B cell (primary cell): ENCODE measurements at regions not wholly inside any gene's neighbourhood (a gene's known extent, or its start where the extent isn't known, plus 50 kb on each side); places are given as distances from the start of the nearest gene placed in this dataset.

Source experiments
- ATAC-seq: fragments of 200-7000 bp; cut with Tn5 transposase; one replicate; pipeline ENCODE4 v1.10.0; 2021; ENCODE audit warnings: low read depth, mild to moderate bottlenecking, moderate number of reproducible peaks, moderate library complexity
- CTCF ChIA-PET: fragments of 350-600 bp; sonication (Branson Sonifier 250); formaldehyde crosslinking; loops from one replicate; lab custom pipeline; 2021; ENCODE audit warnings: antibody characterized with exemption, inconsistent platforms; lab: Charles Lee
- POLR2A ChIA-PET: fragments of 350-600 bp; sonication (Branson Sonifier 250); formaldehyde crosslinking; loops from one replicate; lab custom pipeline; 2021; ENCODE audit warnings: antibody characterized with exemption; lab: Charles Lee
- DNase-seq: peaks from one replicate; pipeline ENCODE4 v3.0.0; 2013
- H2AFZ ChIP-seq: 2 replicates; pipeline ENCODE4 v1.6.1; 2012; ENCODE audit warnings: mild to moderate bottlenecking, low read depth, low read length; ENCODE audit not compliant: insufficient read depth, poor library complexity, severe bottlenecking
- H3K27ac ChIP-seq, 2 donors: 1 replicate in 1 of 2; 2 replicates in 1 of 2; pipeline ENCODE4 v1.5.1; 2012 to 2013; ENCODE audit warnings: low read length in 2 of 2, mild to moderate bottlenecking in 2 of 2, moderate library complexity in 1 of 2
- H3K27me3 ChIP-seq, 4 experiments: fragments of 200-600 bp in 1 of 4; sonication (generic) in 1 of 4; replicated peaks in 1 of 4; 1 replicate in 2 of 4; 2 replicates in 2 of 4; pipeline versions ENCODE4 v1.6.1 to v1.7.0; 2013 to 2016; ENCODE audit warnings: low read length in 3 of 4, mild to moderate bottlenecking in 2 of 4, mixed read lengths in 1 of 4, moderate library complexity in 1 of 4; ENCODE audit not compliant: insufficient read depth in 4 of 4, control insufficient read depth in 3 of 4; ENCODE audit errors: control extremely low read depth in 1 of 4
- H3K36me3 ChIP-seq, 2 experiments: replicated peaks in 1 of 2; 1 replicate in 1 of 2; 2 replicates in 1 of 2; pipeline versions ENCODE4 v1.6.1 to v1.7.1; 2013; ENCODE audit warnings: low read length in 1 of 2; ENCODE audit not compliant: insufficient read depth in 2 of 2, control insufficient read depth in 1 of 2; ENCODE audit errors: control extremely low read depth in 1 of 2, extremely low read depth in 1 of 2
- H3K4me1 ChIP-seq, 2 donors: fragments of 200-600 bp in 1 of 2; sonication (generic) in 1 of 2; 1 replicate in 1 of 2; 2 replicates in 1 of 2; pipeline versions ENCODE4 v1.5.1 to v1.6.1; 2013 to 2017; ENCODE audit warnings: low read length in 2 of 2; ENCODE audit not compliant: control insufficient read depth in 2 of 2, insufficient read depth in 2 of 2
- H3K4me2 ChIP-seq: replicated peaks from 2 replicates; pipeline ENCODE3; 2012; ENCODE audit warnings: mild to moderate bottlenecking, low read depth, low read length; ENCODE audit not compliant: poor library complexity, severe bottlenecking
- H3K4me3 ChIP-seq, 5 experiments: fragments of 200-600 bp in 1 of 5; sonication (generic) in 1 of 5; 1 replicate in 3 of 5; 2 replicates in 2 of 5; pipeline versions ENCODE4 v1.5.1 to v1.7.0; 2011 to 2016; ENCODE audit warnings: low read length in 4 of 5, mild to moderate bottlenecking in 4 of 5, low read depth in 2 of 5, control low read depth in 1 of 5, moderate library complexity in 1 of 5; ENCODE audit not compliant: insufficient read depth in 1 of 5; ENCODE audit errors: control extremely low read depth in 1 of 5, extremely low read depth in 1 of 5
- H3K79me2 ChIP-seq: fragments of 200-600 bp; sonication (generic); one replicate; pipeline ENCODE4 v1.6.0; 2016; ENCODE audit warnings: low read length; ENCODE audit not compliant: control insufficient read depth, insufficient read depth
- H3K9ac ChIP-seq: fragments of 200-600 bp; sonication (generic); 2 replicates; pipeline ENCODE4 v1.6.1; 2017; ENCODE audit warnings: mild to moderate bottlenecking, low read length, moderate library complexity
- H3K9me3 ChIP-seq, 3 donors: one replicate each; pipeline versions ENCODE4 v1.6.1 to v1.7.1; 2013; ENCODE audit warnings: low read length in 2 of 3; ENCODE audit not compliant: control insufficient read depth in 2 of 3, insufficient read depth in 1 of 3; ENCODE audit errors: control extremely low read depth in 1 of 3
- H4K20me1 ChIP-seq: 2 replicates; pipeline ENCODE4 v1.6.0; 2012; ENCODE audit warnings: mild to moderate bottlenecking, low read length; ENCODE audit not compliant: insufficient read depth, control insufficient read depth, poor library complexity, severe bottlenecking
- H3K27ac Mint-ChIP-seq: one replicate; pipeline ENCODE4 v1.8.0; 2021; ENCODE audit warnings: mixed read lengths
- H3K27me3 Mint-ChIP-seq: one replicate; pipeline ENCODE4 v1.8.0; 2021; ENCODE audit warnings: mixed read lengths
- H3K4me1 Mint-ChIP-seq: one replicate; pipeline ENCODE4 v1.8.0; 2021; ENCODE audit warnings: mixed read lengths
- H3K4me3 Mint-ChIP-seq: one replicate; pipeline ENCODE4 v1.8.0; 2021; ENCODE audit warnings: mixed read lengths
- H3K9me3 Mint-ChIP-seq: one replicate; pipeline ENCODE4 v1.8.0; 2022; ENCODE audit warnings: mixed read lengths; ENCODE audit not compliant: insufficient read depth
- EZH2 ChIP-seq: IDR thresholded peaks from 2 replicates; pipeline ENCODE4 v1.6.1; 2012; ENCODE audit warnings: borderline replicate concordance, low read depth, mild to moderate bottlenecking, moderate library complexity, low read length; ENCODE audit not compliant: insufficient read depth, poor library complexity, severe bottlenecking
- WGBS: methylation state at CpG from one replicate; pipeline ENCODE4 v1.1.5; 2013; ENCODE audit warnings: missing lambda C conversion rate; ENCODE audit not compliant: insufficient coverage; 5-methylcytosine and 5-hydroxymethylcytosine counted together
- intact Hi-C: fragments of 100-400 bp; cut with micrococcal nuclease; formaldehyde crosslinking; loops from one replicate; pipeline ENCODE4 v1.10.0; 2022
- TF ChIP-seq, protein P1 (sequence below): fragments of 200-600 bp; IDR thresholded peaks from one replicate; pipeline ENCODE4 v1.8.0; 2022; ENCODE audit warnings: antibody characterized with exemption, mild to moderate bottlenecking

- no peaks in the 10 kb centered on the region for H3K79me2 ChIP-seq
- no peaks in the 10 kb centered on the region for H3K9me3 ChIP-seq
- intact Hi-C loops: no loop called here
- no peaks in the 10 kb centered on the region for H3K36me3 ChIP-seq
- H3K27ac ChIP-seq: no peak overlapping the region
- ChIA-PET POLR2A (no interaction called here), CTCF (no interaction called here)
- no peak for DNase-seq
- H3K4me2 ChIP-seq: no peak overlapping the region
- H3K4me3 ChIP-seq: no peak overlapping the region
- no peaks in the 10 kb centered on the region for H3K4me1 ChIP-seq
- H3K27me3 ChIP-seq: peaks cover 0 to 3% (median 2%) of the 10 kb centered on the region in 4 experiments
- H3K4me1 Mint-ChIP-seq: no peaks in the 10 kb centered on the region
- no peaks in the 10 kb centered on the region for H3K9me3 Mint-ChIP-seq
- no peaks in the 10 kb centered on the region for H4K20me1 ChIP-seq
- H3K27me3 Mint-ChIP-seq: peaks cover 46% of the 10 kb centered on the region
- no peak overlapping the region for H3K9ac ChIP-seq
- H3K4me3 Mint-ChIP-seq: no peak overlapping the region
- no peak for ATAC-seq
- no peak for TF ChIP-seq EZH2
- TF ChIP-seq, protein P1, sequence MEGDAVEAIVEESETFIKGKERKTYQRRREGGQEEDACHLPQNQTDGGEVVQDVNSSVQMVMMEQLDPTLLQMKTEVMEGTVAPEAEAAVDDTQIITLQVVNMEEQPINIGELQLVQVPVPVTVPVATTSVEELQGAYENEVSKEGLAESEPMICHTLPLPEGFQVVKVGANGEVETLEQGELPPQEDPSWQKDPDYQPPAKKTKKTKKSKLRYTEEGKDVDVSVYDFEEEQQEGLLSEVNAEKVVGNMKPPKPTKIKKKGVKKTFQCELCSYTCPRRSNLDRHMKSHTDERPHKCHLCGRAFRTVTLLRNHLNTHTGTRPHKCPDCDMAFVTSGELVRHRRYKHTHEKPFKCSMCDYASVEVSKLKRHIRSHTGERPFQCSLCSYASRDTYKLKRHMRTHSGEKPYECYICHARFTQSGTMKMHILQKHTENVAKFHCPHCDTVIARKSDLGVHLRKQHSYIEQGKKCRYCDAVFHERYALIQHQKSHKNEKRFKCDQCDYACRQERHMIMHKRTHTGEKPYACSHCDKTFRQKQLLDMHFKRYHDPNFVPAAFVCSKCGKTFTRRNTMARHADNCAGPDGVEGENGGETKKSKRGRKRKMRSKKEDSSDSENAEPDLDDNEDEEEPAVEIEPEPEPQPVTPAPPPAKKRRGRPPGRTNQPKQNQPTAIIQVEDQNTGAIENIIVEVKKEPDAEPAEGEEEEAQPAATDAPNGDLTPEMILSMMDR: no peak
- no peak overlapping the region for H2AFZ ChIP-seq
- WGBS: 59% methylated on average over 3 of the region's 4 CpGs
- no peak overlapping the region for H3K27ac Mint-ChIP-seq
Observed at GRCh38 chr1:227378871-227379554, 60.7 kb upstream of the CDC42BPA start.

DNA sequence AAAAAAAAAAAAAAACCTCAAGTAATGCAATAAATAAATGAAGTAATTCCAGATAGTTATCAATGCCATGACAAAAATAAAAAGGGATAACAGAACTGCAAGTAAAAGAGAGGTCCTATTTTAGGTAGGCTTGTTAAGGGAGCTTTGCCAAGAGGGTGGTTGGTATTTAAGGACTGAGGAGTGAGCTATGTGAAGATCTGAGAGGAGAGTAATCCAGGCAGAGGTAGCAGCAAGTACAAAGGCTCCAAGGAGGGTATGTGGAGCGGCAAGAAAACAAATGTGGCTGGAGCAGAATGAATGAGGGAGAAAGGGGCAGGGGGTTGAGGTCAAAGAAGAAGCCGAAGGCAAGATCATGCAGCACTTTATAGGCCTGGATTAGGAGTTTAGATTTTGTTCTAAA, 59.9 kb upstream of the CDC42BPA start:
- Histone ChIP-seq H3K4me1 (no peaks in the 10 kb centered on the region), H3K9ac (no peak overlapping the region), H3K27me3 (peaks cover 0 to 3% (median 2%) of the 10 kb centered on the region in 4 experiments), H4K20me1 (no peaks in the 10 kb centered on the region), H3K9me3 (no peaks in the 10 kb centered on the region), H3K4me3 (no peak overlapping the region), H3K27ac (no peak overlapping the region), H3K4me2 (no peak overlapping the region), H3K36me3 (no peaks in the 10 kb centered on the region), H2AFZ (no peak overlapping the region), H3K79me2 (no peaks in the 10 kb centered on the region)
- WGBS: 75% methylated on average over 2 of the region's 2 CpGs
- Mint-ChIP-seq H3K4me1 (no peaks in the 10 kb centered on the region), H3K4me3 (no peak overlapping the region), H3K9me3 (no peaks in the 10 kb centered on the region), H3K27me3 (peaks cover 42% of the 10 kb centered on the region), H3K27ac (no peak overlapping the region)
- no peak for TF ChIP-seq EZH2
- TF ChIP-seq, protein P1: no peak
- intact Hi-C loops: no loop called here
- ATAC-seq: no peak
- CTCF ChIA-PET: no interaction called here
- POLR2A ChIA-PET: no interaction called here
- no peak for DNase-seq
